IMR-90 (cell line): ENCODE measurements at regions not wholly inside any gene's neighbourhood (a gene's known extent, or its start where the extent isn't known, plus 50 kb on each side); places are given as distances from the start of the nearest gene placed in this dataset.

ENCODE experiments used
- ATAC-seq: fragments of 200-7000 bp; cut with Tn5 transposase; 2 replicates; pipeline ENCODE4 v1.9.1; 2020; ENCODE audit warnings: low read depth, mild to moderate bottlenecking, moderate library complexity
- BruUV-seq: library from RNA; stranded (reverse); fragments of 400-500 nt; replicated peaks from 2 replicates; lab custom pipeline; 2021; lab: Mats Ljungman, UMichigan
- CTCF ChIA-PET: fragments of 300-600 bp; formaldehyde crosslinking; extraction: SDS; loops from one replicate; lab custom pipeline; 2021; ENCODE audit warnings: antibody characterized with exemption; lab: Yijun Ruan, JAX
- POLR2A ChIA-PET: fragments of 300-600 bp; sonication (Branson Sonifier 250); formaldehyde crosslinking; loops from one replicate; lab custom pipeline; 2022; ENCODE audit warnings: antibody characterized with exemption; ENCODE audit not compliant: unreplicated experiment; lab: Charles Lee
- DNase-seq: peaks from one replicate; pipeline ENCODE4 v3.0.0; 2013
- H2AFZ ChIP-seq: replicated peaks from 2 replicates; pipeline ENCODE3; 2013; ENCODE audit warnings: low read length, mild to moderate bottlenecking; ENCODE audit not compliant: poor library complexity
- H2AK5ac ChIP-seq: 2 replicates; pipeline ENCODE4 v1.6.1; 2013; ENCODE audit warnings: low read depth, low read length, inconsistent platforms
- H2AK9ac ChIP-seq: replicated peaks from 2 replicates; pipeline ENCODE3; 2013; ENCODE audit warnings: mild to moderate bottlenecking, low read depth, low read length, moderate library complexity; ENCODE audit not compliant: poor library complexity
- H2BK120ac ChIP-seq: 2 replicates; pipeline ENCODE4 v1.6.1; 2013; ENCODE audit warnings: low read depth, low read length, inconsistent platforms
- H2BK15ac ChIP-seq: 3 replicates; pipeline ENCODE4 v1.6.1; 2013; ENCODE audit warnings: low read depth, low read length, inconsistent platforms
- H2BK20ac ChIP-seq: 2 replicates; pipeline ENCODE4 v1.6.1; 2013; ENCODE audit warnings: low read depth, mild to moderate bottlenecking, inconsistent platforms, low read length, moderate library complexity
- H2BK5ac ChIP-seq: 2 replicates; pipeline ENCODE4 v1.6.1; 2013; ENCODE audit warnings: mild to moderate bottlenecking, low read depth, low read length, inconsistent platforms; ENCODE audit not compliant: poor library complexity, severe bottlenecking
- H3K14ac ChIP-seq: replicated peaks from 2 replicates; pipeline ENCODE4 v1.6.1; 2013; ENCODE audit warnings: low read depth, low read length, inconsistent platforms
- H3K18ac ChIP-seq: 2 replicates; pipeline ENCODE4 v1.6.1; 2013; ENCODE audit warnings: low read depth, low read length, control low read depth
- H3K23ac ChIP-seq: 2 replicates; pipeline ENCODE4 v1.6.1; 2013; ENCODE audit warnings: low read depth, low read length, inconsistent platforms
- H3K27ac ChIP-seq: 2 replicates; pipeline ENCODE4 v1.5.1; 2013; ENCODE audit warnings: mild to moderate bottlenecking, control low read depth, low read length; ENCODE audit not compliant: insufficient read depth
- H3K27me3 ChIP-seq: 2 replicates; pipeline ENCODE4 v1.6.1; 2013; ENCODE audit warnings: low read length; ENCODE audit not compliant: control insufficient read depth, insufficient read depth
- H3K36me3 ChIP-seq: 2 replicates; pipeline ENCODE4 v1.6.1; 2013; ENCODE audit warnings: low read length, mixed read lengths; ENCODE audit not compliant: control insufficient read depth, insufficient read depth
- H3K4ac ChIP-seq: 2 replicates; pipeline ENCODE4 v1.6.1; 2013; ENCODE audit warnings: low read depth, low read length, inconsistent platforms
- H3K4me1 ChIP-seq: 2 replicates; pipeline ENCODE4 v1.6.1; 2013; ENCODE audit warnings: low read length, mixed read lengths; ENCODE audit not compliant: control insufficient read depth, insufficient read depth
- H3K4me2 ChIP-seq: 2 replicates; pipeline ENCODE4 v1.6.1; 2013; ENCODE audit warnings: low read depth, mild to moderate bottlenecking, control low read depth, low read length, moderate library complexity
- H3K4me3 ChIP-seq: 2 replicates; pipeline ENCODE4 v1.5.1; 2013; ENCODE audit warnings: low read depth, mild to moderate bottlenecking, control low read depth, low read length, moderate library complexity; ENCODE audit not compliant: insufficient read depth
- H3K56ac ChIP-seq: 2 replicates; pipeline ENCODE4 v1.6.1; 2013; ENCODE audit warnings: low read length, inconsistent platforms; ENCODE audit not compliant: insufficient read depth; ENCODE audit errors: extremely low read depth
- H3K79me1 ChIP-seq, 2 experiments: 2 replicates each; pipeline ENCODE4 v1.6.1; 2013; ENCODE audit warnings: low read length in 2 of 2, inconsistent platforms in 1 of 2, low read depth in 1 of 2
- H3K9ac ChIP-seq: 2 replicates; pipeline ENCODE4 v1.6.1; 2013; ENCODE audit warnings: low read depth, low read length, control low read depth
- H3K9me1 ChIP-seq: 2 replicates; pipeline ENCODE4 v1.6.1; 2013; ENCODE audit warnings: low read length, inconsistent platforms; ENCODE audit not compliant: insufficient read depth
- H3K9me3 ChIP-seq: 2 replicates; pipeline ENCODE4 v1.6.1; 2013; ENCODE audit warnings: low read length; ENCODE audit not compliant: control insufficient read depth, insufficient read depth
- H4K20me1 ChIP-seq: 2 replicates; pipeline ENCODE4 v1.6.1; 2013; ENCODE audit warnings: low read length, inconsistent platforms; ENCODE audit not compliant: insufficient read depth
- H4K5ac ChIP-seq: 2 replicates; pipeline ENCODE4 v1.6.1; 2013; ENCODE audit warnings: mild to moderate bottlenecking, low read depth, low read length, control low read depth
- H4K8ac ChIP-seq, 2 experiments: 2 replicates each; pipeline ENCODE4 v1.6.1; 2013; ENCODE audit warnings: low read depth in 2 of 2, low read length in 2 of 2, control low read depth in 1 of 2, inconsistent platforms in 1 of 2
- H4K91ac ChIP-seq: 2 replicates; pipeline ENCODE4 v1.6.1; 2013; ENCODE audit warnings: low read depth, low read length, inconsistent platforms; ENCODE audit not compliant: insufficient read depth
- BHLHE40 ChIP-seq: fragments of 150-350 bp; IDR thresholded peaks from 2 replicates; pipeline ENCODE4 v1.6.1; 2016; ENCODE audit warnings: mild to moderate bottlenecking, low read depth, low read length
- CEBPB ChIP-seq: IDR thresholded peaks from 2 replicates; pipeline ENCODE4 v1.6.1; 2012; ENCODE audit warnings: low read depth, low read length, improper control_type of control experiment
- CHD1 ChIP-seq: IDR thresholded peaks from 2 replicates; pipeline ENCODE4 v1.6.1; 2012; ENCODE audit warnings: low read depth, low read length, improper control_type of control experiment
- FOS ChIP-seq: fragments of 150-350 bp; IDR thresholded peaks from 2 replicates; pipeline ENCODE4 v1.6.1; 2016; ENCODE audit warnings: low read depth, low read length
- MAFK ChIP-seq: IDR thresholded peaks from 2 replicates; pipeline ENCODE4 v1.6.1; 2012; ENCODE audit warnings: low read depth, low read length, improper control_type of control experiment
- MAZ ChIP-seq: IDR thresholded peaks from 2 replicates; pipeline ENCODE4 v1.6.1; 2012; ENCODE audit warnings: low read depth, mild to moderate bottlenecking, low read length, improper control_type of control experiment, moderate library complexity, borderline replicate concordance
- MXI1 ChIP-seq: IDR thresholded peaks from 2 replicates; pipeline ENCODE4 v1.6.1; 2012; ENCODE audit warnings: low read depth, mild to moderate bottlenecking, low read length, moderate library complexity, borderline replicate concordance
- NFE2L2 ChIP-seq: fragments of 150-350 bp; IDR thresholded peaks from 2 replicates; pipeline ENCODE4 v1.6.1; 2016; ENCODE audit warnings: low read depth, mild to moderate bottlenecking, low read length
- POLR2A ChIP-seq: IDR thresholded peaks from 2 replicates; pipeline ENCODE4 v1.6.1; 2012; ENCODE audit warnings: mild to moderate bottlenecking, low read depth, low read length
- RAD21 ChIP-seq: IDR thresholded peaks from 2 replicates; pipeline ENCODE4 v1.6.1; 2012; ENCODE audit warnings: low read length, improper control_type of control experiment
- RCOR1 ChIP-seq: IDR thresholded peaks from 2 replicates; pipeline ENCODE4 v1.6.1; 2012; ENCODE audit warnings: mild to moderate bottlenecking, low read length, improper control_type of control experiment; ENCODE audit not compliant: insufficient replicate concordance
- RFX5 ChIP-seq: IDR thresholded peaks from 2 replicates; pipeline ENCODE4 v1.8.0; 2012; ENCODE audit warnings: low read depth, mild to moderate bottlenecking, low read length, moderate library complexity
- SMC3 ChIP-seq: fragments of 150-350 bp; IDR thresholded peaks from 2 replicates; pipeline ENCODE4 v1.6.1; 2016; ENCODE audit warnings: low read depth, mild to moderate bottlenecking, antibody characterized with exemption, low read length, moderate library complexity
- USF2 ChIP-seq: fragments of 150-350 bp; IDR thresholded peaks from 2 replicates; pipeline ENCODE4 v1.6.1; 2017; ENCODE audit warnings: mild to moderate bottlenecking, antibody characterized with exemption, low read length, low read depth
- WGBS, 2 experiments: methylation state at CpG; one replicate each; pipeline versions ENCODE4 v1.1.5 to v1.1.7; 2013; ENCODE audit warnings: missing lambda C conversion rate in 2 of 2; ENCODE audit not compliant: insufficient read length in 1 of 2; ENCODE audit errors: extremely low coverage in 2 of 2; 5-methylcytosine and 5-hydroxymethylcytosine counted together
- dilution Hi-C: fragments of 300-500 bp; cut with HindIII; formaldehyde crosslinking; loops from one replicate; pipeline ENCODE4 v1.14.3; 2018; ENCODE audit warnings: low sequenced_read_pairs; ENCODE audit not compliant: unreplicated experiment
- in situ Hi-C: fragments of 300-500 bp; cut with MboI; formaldehyde crosslinking; loops from 3 replicates; pipeline ENCODE4 v1.14.3; 2019; ENCODE audit warnings: low sequenced_read_pairs, inconsistent platforms, mixed read lengths
- intact Hi-C: fragments of 100-400 bp; cut with micrococcal nuclease; formaldehyde crosslinking; loops from 2 replicates; pipeline ENCODE4 v1.10.0; 2022
- TF ChIP-seq, protein P1 (sequence below): conservative IDR thresholded peaks from 2 replicates; pipeline ENCODE4 v1.5.1; 2012; ENCODE audit warnings: mild to moderate bottlenecking, low read depth, low read length, improper control_type of control experiment
- TF ChIP-seq, protein P2 (sequence below): fragments of 150-350 bp; IDR thresholded peaks from 2 replicates; pipeline ENCODE4 v1.6.1; 2016; ENCODE audit warnings: low read depth, mild to moderate bottlenecking, low read length, moderate library complexity, borderline replicate concordance

DNA sequence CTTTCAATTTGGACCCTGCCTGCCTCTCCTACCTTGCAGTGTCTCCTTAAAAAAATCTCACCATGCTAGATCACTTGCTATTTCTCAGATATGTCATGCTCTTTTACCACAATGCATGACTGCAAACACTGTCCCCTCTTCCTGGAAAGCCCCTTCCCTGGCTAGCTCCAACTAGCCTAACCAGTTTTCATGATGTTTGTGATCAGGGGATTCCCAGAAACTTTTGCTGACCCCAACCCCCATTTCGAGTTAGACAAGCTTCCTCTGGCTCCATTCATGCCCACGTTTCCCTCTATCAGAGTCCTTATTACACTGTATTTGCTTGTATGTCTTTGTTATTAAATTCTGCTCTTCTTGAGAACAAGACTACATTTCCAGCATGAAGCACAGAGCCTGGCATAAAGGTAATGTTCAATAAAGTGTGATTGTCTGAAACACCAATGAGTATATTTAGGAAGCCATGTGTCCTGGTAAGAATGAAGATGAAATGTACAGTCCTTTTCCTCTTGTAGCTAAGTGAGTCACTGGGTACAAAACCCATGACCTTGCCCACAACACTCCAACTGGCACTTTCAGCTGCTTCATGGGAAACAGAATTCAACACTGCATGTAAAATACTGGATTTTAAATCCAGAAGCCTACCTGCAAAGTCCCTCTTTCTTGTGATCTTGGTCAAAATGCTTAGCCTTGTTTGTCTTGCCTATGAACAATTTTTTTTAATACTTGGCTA is 62.0 kb upstream of the ATL2 start:
- peaks cover 59% of the 10 kb centered on the region for H3K27me3 ChIP-seq
- no peak overlapping the region for H4K5ac ChIP-seq
- no peak overlapping the region for H3K4me2 ChIP-seq
- no peak overlapping the region for H3K56ac ChIP-seq
- no peak overlapping the region for H4K8ac ChIP-seq
- H4K91ac ChIP-seq: no peak overlapping the region
- TF ChIP-seq FOS (no peak), MXI1 (no peak), SMC3 (no peak), MAZ (no peak), CHD1 (no peak), RAD21 (no peak), USF2 (no peak), RFX5 (no peak), CEBPB (no peak), MAFK (no peak), RCOR1 (no peak), BHLHE40 (no peak), POLR2A (no peak), NFE2L2 (no peak)
- TF ChIP-seq, protein P1, sequence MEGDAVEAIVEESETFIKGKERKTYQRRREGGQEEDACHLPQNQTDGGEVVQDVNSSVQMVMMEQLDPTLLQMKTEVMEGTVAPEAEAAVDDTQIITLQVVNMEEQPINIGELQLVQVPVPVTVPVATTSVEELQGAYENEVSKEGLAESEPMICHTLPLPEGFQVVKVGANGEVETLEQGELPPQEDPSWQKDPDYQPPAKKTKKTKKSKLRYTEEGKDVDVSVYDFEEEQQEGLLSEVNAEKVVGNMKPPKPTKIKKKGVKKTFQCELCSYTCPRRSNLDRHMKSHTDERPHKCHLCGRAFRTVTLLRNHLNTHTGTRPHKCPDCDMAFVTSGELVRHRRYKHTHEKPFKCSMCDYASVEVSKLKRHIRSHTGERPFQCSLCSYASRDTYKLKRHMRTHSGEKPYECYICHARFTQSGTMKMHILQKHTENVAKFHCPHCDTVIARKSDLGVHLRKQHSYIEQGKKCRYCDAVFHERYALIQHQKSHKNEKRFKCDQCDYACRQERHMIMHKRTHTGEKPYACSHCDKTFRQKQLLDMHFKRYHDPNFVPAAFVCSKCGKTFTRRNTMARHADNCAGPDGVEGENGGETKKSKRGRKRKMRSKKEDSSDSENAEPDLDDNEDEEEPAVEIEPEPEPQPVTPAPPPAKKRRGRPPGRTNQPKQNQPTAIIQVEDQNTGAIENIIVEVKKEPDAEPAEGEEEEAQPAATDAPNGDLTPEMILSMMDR: no peak
- TF ChIP-seq, protein P2, sequence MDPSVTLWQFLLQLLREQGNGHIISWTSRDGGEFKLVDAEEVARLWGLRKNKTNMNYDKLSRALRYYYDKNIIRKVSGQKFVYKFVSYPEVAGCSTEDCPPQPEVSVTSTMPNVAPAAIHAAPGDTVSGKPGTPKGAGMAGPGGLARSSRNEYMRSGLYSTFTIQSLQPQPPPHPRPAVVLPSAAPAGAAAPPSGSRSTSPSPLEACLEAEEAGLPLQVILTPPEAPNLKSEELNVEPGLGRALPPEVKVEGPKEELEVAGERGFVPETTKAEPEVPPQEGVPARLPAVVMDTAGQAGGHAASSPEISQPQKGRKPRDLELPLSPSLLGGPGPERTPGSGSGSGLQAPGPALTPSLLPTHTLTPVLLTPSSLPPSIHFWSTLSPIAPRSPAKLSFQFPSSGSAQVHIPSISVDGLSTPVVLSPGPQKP: no peak
- no peak overlapping the region for H3K4ac ChIP-seq
- H3K9ac ChIP-seq: no peak overlapping the region
- no peaks in the 10 kb centered on the region; the same call in 1 of the 2 replicates for H3K9me3 ChIP-seq
- H3K79me1 ChIP-seq: no peaks in the 10 kb centered on the region
- no peak overlapping the region for H2BK120ac ChIP-seq
- in situ Hi-C loops (no loop called here), dilution Hi-C loops (no loop called here), intact Hi-C loops (no loop called here)
- ChIA-PET CTCF (no interaction called here), POLR2A (no interaction called here)
- no peak overlapping the region for H2BK5ac ChIP-seq
- H3K27ac ChIP-seq: no peak overlapping the region
- no peak overlapping the region for H2AK9ac ChIP-seq
- H3K9me1 ChIP-seq: no peaks in the 10 kb centered on the region
- ATAC-seq (no peak), DNase-seq (no peak)
- H3K18ac ChIP-seq: no peak overlapping the region
- no peak overlapping the region for H2AFZ ChIP-seq
- no peak overlapping the region for H3K4me3 ChIP-seq
- no peak overlapping the region for H2BK20ac ChIP-seq
- no peak overlapping the region for H3K23ac ChIP-seq
- BruUV-seq: no TSS peak
- H3K4me1 ChIP-seq: 0 out of 2 replicates have a peak, but pooled peaks cover 4% of the 10 kb centered on the region
- no peak overlapping the region for H2AK5ac ChIP-seq
- H3K36me3 ChIP-seq: no peaks in the 10 kb centered on the region
- no peaks in the 10 kb centered on the region for H4K20me1 ChIP-seq
- no CpG with 5 or more reads among the region's 2 CpGs for WGBS, 2 experiments
- no peak overlapping the region for H2BK15ac ChIP-seq
- H3K14ac ChIP-seq: no peak overlapping the region
